ENCODE measurements at regions not wholly inside any gene's neighbourhood (a gene's known extent, or its start where the extent isn't known, plus 50 kb on each side); places are given as distances from the start of the nearest gene placed in this dataset.

GRCh38 chr5:89901346-89901745 is 508.2 kb downstream of the CETN3 start:
- TF ChIP-seq CTCF (IDR thresholded peaks at IDR 0.05), result no peak
- no peak for TF ChIP-seq ZFX (IDR thresholded peaks at IDR 0.05; ENCODE audit: borderline replicate concordance)
